Medulla oblongata (tissue), 1 donor: ENCODE measurements at regions not wholly inside any gene's neighbourhood (a gene's known extent, or its start where the extent isn't known, plus 50 kb on each side); places are given as distances from the start of the nearest gene placed in this dataset.

Experiments
- DNase-seq: peaks from one replicate; pipeline ENCODE4 v3.0.0-alpha.2; 2015; ENCODE audit errors: extremely low spot score

DNA sequence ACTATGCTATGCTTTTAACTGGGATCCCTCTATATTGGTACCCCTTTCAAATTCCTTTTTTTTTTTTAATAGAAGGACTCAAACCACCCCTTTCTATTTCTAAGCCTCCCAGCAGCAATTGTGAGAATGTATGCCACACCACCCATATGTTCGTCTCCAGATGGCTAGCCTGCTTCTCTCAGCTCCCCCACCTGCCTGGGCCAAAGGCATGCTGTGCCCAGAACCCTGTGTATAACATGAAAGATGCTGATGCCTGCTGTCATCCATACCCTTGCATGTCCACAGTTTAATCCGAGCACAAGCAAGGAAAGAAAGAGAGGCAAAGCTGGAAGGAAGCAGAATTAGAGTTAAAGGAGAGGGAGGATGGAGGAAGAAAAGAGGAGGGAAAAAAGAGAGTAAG lies 159.5 kb upstream of the CNTN6 start:
- DNase-seq = no peak

DNA sequence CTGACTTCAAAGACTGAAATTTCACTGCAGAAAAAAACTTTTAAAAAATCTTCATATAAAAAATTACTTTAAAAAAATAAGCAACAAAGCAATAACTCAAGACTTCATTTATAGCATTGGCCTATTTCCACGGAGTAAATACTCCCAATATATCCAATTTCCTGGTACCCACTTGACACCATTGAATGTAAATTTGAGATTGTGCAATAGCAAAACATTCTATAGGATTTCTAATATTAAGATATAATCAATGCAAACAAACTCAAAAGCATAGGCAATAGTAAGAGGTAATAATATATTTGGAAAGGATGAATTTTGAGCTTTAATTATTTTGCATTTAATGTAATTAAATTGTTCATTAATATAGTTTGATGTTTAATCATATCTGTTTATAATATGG lies 148.0 kb upstream of the CNTN6 start:
- DNase-seq = no peak

DNA sequence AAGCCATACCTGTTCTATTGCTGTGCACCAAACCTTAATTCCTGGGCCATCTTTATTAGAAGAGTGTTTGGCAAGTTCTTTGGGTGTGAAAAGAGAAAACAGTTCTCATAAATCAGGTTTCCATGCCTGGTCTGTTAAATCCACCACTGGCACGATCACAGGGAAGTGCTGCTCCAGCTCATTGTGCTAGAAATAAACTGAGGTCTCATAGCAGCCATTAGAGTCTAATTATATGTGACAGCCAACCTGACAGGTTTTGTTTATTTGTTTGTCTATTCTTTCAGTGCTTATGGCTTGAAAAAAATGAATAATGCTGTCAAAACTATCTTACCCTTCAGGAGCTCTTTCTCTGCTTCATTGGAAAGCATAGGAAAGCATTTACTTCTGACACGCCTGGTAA lies 147.1 kb upstream of the CNTN6 start:
- no peak for DNase-seq

- DNase-seq = no peak
Observed at GRCh38 chr3:952906-953305, 139.9 kb upstream of the CNTN6 start.

DNA sequence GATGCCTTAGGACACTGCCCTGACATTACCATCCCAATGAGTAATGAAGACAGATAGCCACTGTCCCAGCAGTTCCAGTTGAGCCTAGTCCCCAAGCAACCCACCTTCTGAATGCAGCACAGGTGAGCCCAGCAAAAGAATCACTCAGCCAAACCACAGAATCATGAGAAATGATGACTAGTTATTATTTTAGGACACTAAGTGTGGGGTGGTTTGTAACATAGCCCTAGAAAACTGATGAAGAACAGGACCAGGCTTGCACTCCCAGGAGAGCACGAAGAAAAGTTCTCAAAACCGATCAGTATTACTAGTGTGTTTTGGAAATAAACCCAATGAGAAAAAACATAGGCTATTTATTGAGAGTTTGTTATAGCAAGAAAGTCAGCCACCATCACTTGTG lies 129.6 kb upstream of the CNTN6 start:
- no peak for DNase-seq

GRCh38 chr3:963755-964154 lies 129.1 kb upstream of the CNTN6 start:
- no peak for DNase-seq

DNA sequence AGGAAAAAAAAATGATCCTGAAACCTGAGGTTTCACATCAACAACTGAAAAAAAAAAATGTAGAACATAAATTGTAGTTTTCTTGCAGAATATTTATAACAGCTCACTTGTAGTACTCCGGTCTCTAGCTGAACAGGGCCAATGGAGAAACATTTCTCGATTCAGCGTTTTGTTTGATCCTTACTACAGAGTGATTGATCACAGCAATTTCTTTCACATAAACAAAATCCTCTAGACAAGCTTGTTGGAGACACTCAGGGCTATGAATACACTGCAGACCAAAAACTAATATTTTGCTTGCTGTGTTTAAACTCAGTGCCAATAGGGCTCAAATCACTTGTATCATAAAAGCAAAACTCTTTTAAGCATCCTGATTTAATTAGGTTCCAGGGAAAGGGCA lies 127.0 kb upstream of the CNTN6 start:
- no peak for DNase-seq

DNA sequence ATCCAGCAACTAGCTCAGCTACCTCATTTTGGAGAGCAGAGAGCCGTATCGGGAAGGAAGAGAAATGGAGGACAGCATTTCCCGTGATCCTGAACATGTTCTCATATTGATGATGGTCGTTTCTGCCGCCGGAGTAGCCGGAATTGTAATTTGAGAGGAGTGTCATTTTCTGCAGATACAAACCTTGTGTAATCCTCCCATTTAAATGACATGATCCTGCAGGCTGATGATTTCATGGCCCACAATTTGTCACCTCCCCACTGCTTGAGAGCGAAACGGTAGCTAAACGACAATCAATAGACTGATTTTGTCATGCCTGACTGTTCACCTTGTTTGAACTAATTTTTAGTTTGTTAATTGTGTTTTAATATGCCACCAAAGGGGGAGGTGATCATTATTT lies 126.5 kb upstream of the CNTN6 start:
- no peak for DNase-seq

GRCh38 chr3:973340-973739 lies 119.5 kb upstream of the CNTN6 start:
- DNase-seq = no peak

DNA sequence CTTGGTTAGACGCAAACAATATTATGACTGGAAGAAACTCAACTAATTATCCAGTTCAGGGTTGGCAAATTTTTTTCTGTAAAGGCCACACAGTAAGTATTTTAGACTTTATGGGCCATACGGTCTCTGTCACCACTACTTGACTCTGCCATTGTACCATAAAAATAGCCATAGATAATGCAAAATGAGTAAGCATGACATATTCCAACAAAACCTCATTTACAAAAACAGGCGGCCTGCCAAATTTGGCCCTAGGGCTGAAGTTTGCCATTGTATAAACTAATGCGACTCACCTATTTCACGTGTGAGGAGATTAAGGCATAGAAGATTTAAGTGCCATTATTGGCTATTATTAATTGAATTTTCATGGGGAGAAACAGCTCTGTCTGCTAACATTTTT lies 116.8 kb upstream of the CNTN6 start:
- DNase-seq = no peak

- DNase-seq = no peak
Observed at GRCh38 chr3:981156-981555, 111.7 kb upstream of the CNTN6 start.

DNA sequence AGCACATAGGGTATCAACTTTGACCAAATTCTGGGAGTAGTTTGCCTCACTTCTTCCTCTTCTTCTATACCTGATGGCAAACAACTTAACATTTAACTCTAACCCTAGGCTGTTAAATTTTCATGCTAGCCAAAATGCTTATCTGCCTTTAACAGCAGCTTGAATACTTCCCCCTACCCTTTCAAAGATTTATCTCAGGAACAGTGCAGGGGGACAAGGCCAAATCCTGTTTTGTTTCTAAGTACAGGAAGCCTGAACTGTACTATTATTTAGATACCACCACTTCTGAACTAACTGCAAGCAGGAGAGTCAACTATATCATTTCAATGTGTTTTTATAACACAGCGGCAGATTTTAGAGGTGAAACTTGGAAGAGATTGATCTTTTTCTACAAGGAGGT lies 104.0 kb upstream of the CNTN6 start:
- DNase-seq = no peak

DNA sequence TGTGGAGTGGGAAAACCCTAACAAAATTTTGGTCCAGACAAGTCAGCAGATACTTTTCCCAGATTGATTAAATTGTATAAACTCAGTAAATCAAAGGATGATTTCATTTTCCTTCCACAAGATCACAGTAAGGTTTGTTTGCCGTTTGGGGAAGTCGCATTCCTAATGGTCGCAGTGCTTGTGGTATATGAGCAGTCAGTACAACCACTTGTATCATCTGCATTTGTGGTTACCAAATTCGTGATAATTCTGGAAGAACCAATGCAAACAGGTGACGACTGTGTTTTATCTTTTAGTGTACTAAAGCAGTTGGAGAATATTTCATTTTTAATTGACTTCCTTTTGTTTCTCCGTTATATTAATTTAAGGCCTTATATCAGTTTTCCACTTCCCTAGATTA lies 100.0 kb upstream of the CNTN6 start:
- no peak for DNase-seq

DNA sequence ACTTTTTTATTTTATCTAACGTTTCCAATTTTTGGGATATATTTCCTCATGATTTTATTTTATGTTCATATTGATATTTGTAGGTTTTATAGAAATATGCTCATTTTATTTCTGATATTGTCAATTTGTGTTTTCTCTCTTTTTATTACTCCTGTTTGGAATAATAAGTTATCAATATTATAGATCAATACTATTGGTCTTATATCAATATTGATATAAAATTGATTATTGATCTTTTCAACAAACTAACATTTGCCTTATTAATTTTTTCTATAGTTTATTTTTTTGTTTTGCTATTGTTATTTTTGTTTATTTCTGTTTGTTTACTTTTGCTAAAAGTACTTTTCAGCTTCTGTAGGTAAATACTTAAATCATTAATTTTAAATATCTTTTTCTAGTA lies 90.8 kb upstream of the CNTN6 start:
- no peak for DNase-seq

- no peak for DNase-seq
Observed at GRCh38 chr3:1007866-1008265, 85.0 kb upstream of the CNTN6 start.

- DNase-seq = no peak
Observed at GRCh38 chr3:1010228-1010627, 82.6 kb upstream of the CNTN6 start.

DNA sequence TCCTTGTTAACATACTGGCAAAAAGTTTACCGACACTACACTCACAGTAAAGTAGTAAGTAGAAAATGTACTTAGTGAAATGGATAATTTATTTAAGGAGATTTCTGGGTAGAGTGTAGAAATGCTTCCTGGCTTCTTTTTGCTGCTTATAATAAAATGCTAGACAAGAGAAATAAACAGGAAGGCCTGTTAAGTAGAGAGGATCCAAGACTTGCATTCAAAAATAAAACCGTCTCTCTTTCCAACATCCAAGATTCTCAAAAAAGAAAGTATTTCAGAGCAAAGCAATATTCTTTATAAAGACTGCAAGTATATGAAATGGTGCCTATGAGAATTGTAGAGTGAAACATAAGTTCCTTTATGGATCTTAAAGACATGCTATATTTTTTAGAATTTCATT lies 77.0 kb upstream of the CNTN6 start:
- DNase-seq = no peak

GRCh38 chr3:1017870-1018269 lies 75.0 kb upstream of the CNTN6 start:
- DNase-seq = no peak

DNA sequence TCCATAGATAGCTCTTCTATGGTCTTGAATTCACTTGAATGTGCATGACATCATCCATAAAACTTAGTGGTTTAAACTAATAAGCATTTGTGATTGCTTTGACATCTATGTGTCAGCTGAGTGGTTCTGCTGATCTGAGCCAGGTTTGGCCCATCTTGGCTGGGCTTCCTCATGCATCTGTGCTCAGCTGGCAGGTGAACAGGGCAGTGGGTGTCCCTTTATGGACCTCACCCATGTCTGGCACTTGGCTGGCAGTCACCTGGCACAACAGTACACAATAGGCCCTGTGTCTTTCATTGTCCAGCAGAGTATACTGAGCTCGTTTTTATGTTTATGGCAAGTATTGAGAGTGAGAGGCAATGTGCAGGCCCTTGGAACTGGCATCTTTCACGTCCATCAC lies 73.7 kb upstream of the CNTN6 start:
- DNase-seq = no peak

DNA sequence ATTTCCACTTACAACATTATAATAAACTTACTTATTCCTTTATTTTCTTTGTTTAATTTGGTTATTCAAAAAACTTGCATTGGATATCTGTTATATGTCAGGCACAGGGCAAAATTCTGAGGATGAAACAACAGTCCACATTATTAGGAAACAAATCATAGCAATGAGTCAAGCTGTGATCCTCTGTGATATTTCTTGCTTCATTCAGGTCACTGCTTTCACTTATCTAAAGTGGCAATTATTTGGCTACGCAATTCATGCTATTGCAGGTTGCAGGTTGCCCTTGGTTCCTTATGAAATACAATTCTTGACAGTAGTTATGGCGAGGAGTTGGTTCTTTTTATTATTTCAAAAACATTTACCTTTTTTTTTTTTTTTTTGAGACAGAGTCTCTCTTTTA lies 66.4 kb upstream of the CNTN6 start:
- no peak for DNase-seq

DNA sequence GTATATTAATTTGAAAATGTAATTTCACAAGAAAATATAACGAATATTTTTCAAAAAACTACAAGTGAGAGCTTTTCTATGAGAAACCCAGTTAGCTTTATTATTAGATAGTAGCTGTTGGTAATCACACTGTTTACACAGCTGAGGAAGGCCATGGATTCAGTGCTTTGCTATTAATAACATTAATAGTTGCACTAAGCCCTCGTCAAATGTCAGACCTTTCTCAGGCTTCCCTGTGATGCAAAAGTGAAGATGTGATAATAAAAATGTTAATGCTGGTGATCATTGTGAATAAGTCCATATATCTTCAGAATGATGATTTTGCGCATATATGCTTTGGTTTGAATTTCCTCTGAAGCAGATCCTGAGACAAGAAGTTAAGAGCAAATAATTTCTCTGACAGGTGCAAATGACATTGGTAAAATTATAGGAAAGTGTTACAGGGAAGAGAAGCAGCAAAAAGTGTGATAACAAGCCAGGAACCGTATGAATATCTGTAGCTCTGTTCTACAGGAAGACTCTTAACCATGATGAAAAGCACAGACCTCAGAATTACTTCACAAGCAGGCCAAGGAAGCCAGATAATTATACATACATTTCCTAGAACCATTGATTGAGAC lies 56.5 kb upstream of the CNTN6 start:
- DNase-seq = no peak

DNA sequence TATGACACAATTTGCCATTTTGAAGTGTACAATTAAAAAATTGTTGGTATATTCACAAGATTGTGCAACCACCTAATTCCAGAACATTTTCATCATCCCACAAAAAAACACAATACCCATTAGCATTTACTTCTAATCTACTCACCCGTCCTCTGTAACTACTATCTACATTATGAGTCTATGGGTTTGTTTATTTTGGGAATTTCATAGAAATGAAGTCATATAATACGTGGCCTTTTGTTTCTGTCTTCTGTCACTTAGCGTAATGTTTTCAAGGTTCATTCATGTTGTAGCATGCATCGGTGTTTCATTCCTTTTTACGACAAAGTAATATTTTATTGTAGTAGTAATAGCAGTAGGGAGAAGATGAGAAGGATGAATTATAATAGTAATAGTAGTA lies 55.2 kb upstream of the CNTN6 start:
- no peak for DNase-seq
